Mesodermal cell (in vitro differentiated cells): ENCODE measurements at regions not wholly inside any gene's neighbourhood (a gene's known extent, or its start where the extent isn't known, plus 50 kb on each side); places are given as distances from the start of the nearest gene placed in this dataset.

ENCODE experiments used
- H3K27ac ChIP-seq: 2 replicates; pipeline ENCODE4 v1.7.0; 2013; ENCODE audit warnings: mild to moderate bottlenecking, low read depth, low read length, moderate library complexity; ENCODE audit not compliant: severe bottlenecking
- H3K36me3 ChIP-seq: 2 replicates; pipeline ENCODE4 v1.7.1; 2013; ENCODE audit warnings: mild to moderate bottlenecking, low read length, moderate library complexity; ENCODE audit not compliant: control insufficient read depth, insufficient read depth
- H3K4me1 ChIP-seq: one replicate; pipeline ENCODE4 v1.7.1; 2013; ENCODE audit warnings: mild to moderate bottlenecking, low read length; ENCODE audit not compliant: insufficient read depth, control insufficient read depth, poor library complexity, severe bottlenecking
- H3K4me3 ChIP-seq: 2 replicates; pipeline ENCODE4 v1.7.0; 2013; ENCODE audit warnings: low read length, control low read depth, mild to moderate bottlenecking; ENCODE audit not compliant: insufficient read depth, poor library complexity, severe bottlenecking; ENCODE audit errors: extremely low read depth
- H3K9me3 ChIP-seq: 2 replicates; pipeline ENCODE4 v1.7.1; 2013; ENCODE audit warnings: mild to moderate bottlenecking, low read length, moderate library complexity; ENCODE audit not compliant: control insufficient read depth
- whole genome bisulfite sequencing, 2 experiments: methylation state at CpG; one replicate each; pipeline ENCODE4 v1.1.5; 2013; ENCODE audit warnings: missing lambda C conversion rate in 2 of 2; ENCODE audit not compliant: insufficient coverage in 2 of 2; 5-methylcytosine and 5-hydroxymethylcytosine counted together

DNA sequence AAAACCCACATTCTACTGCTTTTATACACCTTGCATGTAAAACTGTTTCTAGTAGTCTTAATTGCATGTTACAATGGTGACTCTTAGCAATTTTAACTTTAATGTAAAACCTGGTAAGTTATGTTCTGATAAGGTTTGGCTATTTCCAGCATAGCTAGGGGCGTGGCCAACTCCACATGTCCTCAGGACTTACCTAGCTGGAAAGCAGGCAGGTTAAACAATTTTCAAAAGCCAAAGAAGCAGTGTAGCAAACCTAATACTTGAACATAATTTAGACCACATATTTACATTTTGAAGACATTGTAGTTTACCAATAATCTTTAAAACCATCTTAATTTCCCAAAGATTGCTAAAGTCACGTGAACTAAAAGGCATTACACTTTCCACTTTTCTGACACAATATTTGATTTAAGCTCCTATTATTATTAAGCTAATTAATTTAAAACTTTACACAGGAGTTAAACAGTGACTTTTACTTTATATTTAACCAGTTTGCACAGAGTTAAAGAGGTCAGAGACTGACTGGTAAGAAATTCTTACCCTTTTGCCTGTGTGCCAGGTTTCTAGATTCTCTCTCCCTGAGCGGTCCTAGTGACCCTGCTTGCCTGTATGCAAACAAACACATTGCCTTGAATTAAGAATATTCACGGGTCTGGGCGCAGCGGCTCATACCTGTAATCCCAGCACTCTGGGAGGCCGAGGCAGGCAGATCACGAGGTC, 88.2 kb downstream of the GLUD2 start:
- Histone ChIP-seq H3K27ac (no peak overlapping the region), H3K4me3 (no peak overlapping the region), H3K9me3 (no peaks in the 10 kb centered on the region), H3K4me1 (no peaks in the 10 kb centered on the region), H3K36me3 (no peaks in the 10 kb centered on the region)
- 81% methylated on average over 6 of the region's 8 CpGs; no CpG with 5 or more reads in 1 of the 2 experiments for WGBS, 2 experiments

DNA sequence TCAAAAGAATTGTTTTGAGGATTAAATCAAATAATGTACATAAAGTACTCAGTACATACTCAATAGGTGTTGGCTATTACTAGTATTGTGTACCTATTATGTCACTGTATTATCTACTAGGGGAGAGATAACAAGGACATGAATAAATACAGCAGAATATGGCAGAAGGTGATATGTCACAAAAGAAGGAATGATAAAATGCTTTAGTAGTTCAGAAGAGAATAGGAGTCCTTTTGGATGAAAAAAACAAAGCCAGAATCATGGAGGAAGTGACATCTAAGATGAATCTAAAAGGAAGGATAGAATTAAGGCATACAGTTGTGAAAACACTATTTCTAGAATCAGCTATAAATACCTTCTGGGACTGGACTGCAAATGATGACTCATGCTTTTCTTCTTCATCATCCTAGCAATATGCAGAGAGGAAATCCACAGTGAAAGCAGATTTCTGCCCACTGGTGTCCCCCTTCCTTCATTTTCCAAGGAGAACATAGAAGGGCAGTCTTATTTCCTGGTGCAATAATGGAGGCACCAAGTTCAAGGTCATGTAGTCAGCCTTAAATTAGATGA, 98.7 kb downstream of the GLUD2 start:
- no peaks in the 10 kb centered on the region for H3K9me3 ChIP-seq
- no peak overlapping the region for H3K27ac ChIP-seq
- no peaks in the 10 kb centered on the region for H3K4me1 ChIP-seq
- no peak overlapping the region for H3K4me3 ChIP-seq
- H3K36me3 ChIP-seq = no peaks in the 10 kb centered on the region

GRCh38 chrX:121150217-121150616, 102.8 kb downstream of the GLUD2 start:
- Histone ChIP-seq H3K36me3 (no peaks in the 10 kb centered on the region), H3K4me1 (no peaks in the 10 kb centered on the region), H3K4me3 (no peak overlapping the region), H3K9me3 (no peaks in the 10 kb centered on the region), H3K27ac (no peak overlapping the region)
- no CpG with 5 or more reads among the region's 1 CpG for WGBS, 2 experiments

DNA sequence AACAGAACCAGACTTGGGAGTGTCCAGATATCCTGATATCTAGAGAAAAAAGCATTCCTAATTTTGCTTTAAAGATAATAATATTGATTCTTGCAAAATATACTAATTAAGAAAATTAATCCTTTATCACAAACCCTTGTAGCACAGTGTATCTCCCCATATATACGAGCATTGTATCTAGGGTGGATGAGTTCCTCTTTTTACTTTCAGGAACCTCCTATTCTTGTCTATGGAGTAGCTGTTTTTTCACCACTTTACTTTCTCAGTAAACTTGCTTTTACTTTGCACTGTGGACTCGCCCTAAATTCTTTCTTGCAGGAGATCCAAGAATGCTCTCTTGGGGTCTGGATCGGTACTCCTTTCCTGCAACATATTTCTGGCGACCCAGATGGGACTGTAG, 103.9 kb downstream of the GLUD2 start:
- Histone ChIP-seq H3K27ac (no peak overlapping the region), H3K9me3 (no peaks in the 10 kb centered on the region), H3K4me3 (no peak overlapping the region), H3K36me3 (no peaks in the 10 kb centered on the region), H3K4me1 (no peaks in the 10 kb centered on the region)
- 60 to 80% methylated on average over 1 of the region's 4 CpGs for WGBS, 2 experiments

DNA sequence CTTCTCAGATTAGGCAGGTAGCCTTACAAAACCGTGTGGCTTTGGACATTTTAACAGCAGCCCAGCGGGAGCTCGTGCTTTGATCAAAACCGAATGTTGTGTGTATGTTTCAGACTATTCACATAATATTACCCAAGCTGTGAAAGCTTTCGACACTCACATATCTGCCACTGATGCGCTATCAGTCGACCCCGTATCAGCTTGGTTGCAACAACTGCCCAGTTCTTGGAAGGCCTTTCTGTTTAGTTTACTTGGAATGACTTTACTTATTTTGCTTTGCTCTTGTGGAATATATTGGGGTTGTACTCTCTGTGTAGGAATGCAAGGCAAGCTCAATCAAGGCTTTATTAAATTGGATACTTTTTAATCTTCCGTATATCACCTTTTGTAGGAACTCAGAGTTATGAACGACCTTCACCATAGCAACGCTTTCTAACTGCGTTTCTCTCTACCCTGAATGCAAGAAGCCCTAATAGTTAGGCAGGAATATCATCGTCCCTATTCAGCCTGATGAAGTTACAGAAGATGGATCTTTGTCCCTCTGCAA, 107.5 kb downstream of the GLUD2 start:
- no peak overlapping the region for H3K27ac ChIP-seq
- whole genome bisulfite sequencing, 2 experiments = 100% methylated on average over 1 of the region's 13 CpGs; no CpG with 5 or more reads in 1 of the 2 experiments
- H3K9me3 ChIP-seq = no peaks in the 10 kb centered on the region
- H3K36me3 ChIP-seq = no peaks in the 10 kb centered on the region
- no peaks in the 10 kb centered on the region for H3K4me1 ChIP-seq
- no peak overlapping the region for H3K4me3 ChIP-seq

DNA sequence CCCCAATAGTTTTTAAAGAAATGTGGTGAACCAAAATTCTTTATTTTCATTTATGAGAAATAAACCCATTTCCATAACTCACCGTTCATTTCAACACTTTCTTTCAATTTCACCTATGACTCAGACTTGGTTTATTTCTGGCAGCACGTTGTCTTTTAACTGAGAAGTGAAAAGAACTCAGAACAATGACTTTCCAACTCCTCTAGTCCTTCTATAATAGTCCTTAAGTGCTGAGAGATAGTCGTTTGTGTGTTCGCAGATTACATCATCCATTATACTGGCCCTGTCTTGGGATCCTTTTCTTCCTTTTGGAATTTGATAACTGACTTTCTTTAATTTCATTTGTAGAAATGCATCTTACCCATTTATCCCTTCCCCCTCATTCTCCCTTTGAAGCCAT, 113.6 kb downstream of the GLUD2 start:
- Histone ChIP-seq H3K4me1 (peaks cover 3% of the 10 kb centered on the region), H3K9me3 (no peaks in the 10 kb centered on the region), H3K27ac (no peak overlapping the region), H3K36me3 (no peaks in the 10 kb centered on the region), H3K4me3 (no peak overlapping the region)
- no CpG with 5 or more reads among the region's 4 CpGs for WGBS, 2 experiments

GRCh38 chrX:121161501-121161933, 114.1 kb downstream of the GLUD2 start:
- no peaks in the 10 kb centered on the region for H3K9me3 ChIP-seq
- no peaks in the 10 kb centered on the region for H3K36me3 ChIP-seq
- WGBS, 2 experiments = 0 to 21% methylated on average over 1 to 2 of the region's 4 CpGs
- no peak overlapping the region for H3K4me3 ChIP-seq
- H3K27ac ChIP-seq = no peak overlapping the region
- H3K4me1 ChIP-seq = peaks cover 3% of the 10 kb centered on the region

DNA sequence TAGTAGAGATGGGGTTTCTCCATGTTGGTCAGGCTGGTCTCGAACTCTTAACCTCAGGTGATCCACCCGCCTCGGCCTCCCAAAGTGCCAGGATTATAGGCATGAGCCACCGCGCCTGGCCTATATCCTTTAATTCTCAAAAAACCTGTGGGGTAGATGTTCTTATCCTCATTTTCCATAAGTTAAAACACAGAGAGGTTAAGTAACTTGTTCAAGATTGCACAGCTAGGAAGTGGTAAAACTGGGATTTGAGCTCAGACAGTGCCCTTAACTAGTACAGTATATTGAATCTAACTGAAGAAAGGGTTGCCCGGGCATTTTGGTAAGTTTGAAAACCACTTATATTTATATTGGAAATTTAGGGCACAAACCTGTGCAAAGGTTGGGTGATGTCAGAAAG, 116.0 kb downstream of the GLUD2 start:
- no CpG with 5 or more reads among the region's 6 CpGs for WGBS, 2 experiments
- Histone ChIP-seq H3K4me1 (peaks cover 3% of the 10 kb centered on the region), H3K27ac (no peak overlapping the region), H3K9me3 (no peaks in the 10 kb centered on the region), H3K36me3 (no peaks in the 10 kb centered on the region), H3K4me3 (no peak overlapping the region)

GRCh38 chrX:121165930-121166359, 118.5 kb downstream of the GLUD2 start:
- Histone ChIP-seq H3K4me1 (peaks cover 3% of the 10 kb centered on the region), H3K36me3 (no peaks in the 10 kb centered on the region), H3K4me3 (no peak overlapping the region), H3K9me3 (no peaks in the 10 kb centered on the region), H3K27ac (no peak overlapping the region)
- no CpG with 5 or more reads among the region's 2 CpGs for WGBS, 2 experiments

- Histone ChIP-seq H3K27ac (no peak overlapping the region), H3K9me3 (no peaks in the 10 kb centered on the region), H3K4me3 (no peak overlapping the region), H3K4me1 (no peaks in the 10 kb centered on the region), H3K36me3 (no peaks in the 10 kb centered on the region)
- no CpG with 5 or more reads among the region's 2 CpGs for WGBS, 2 experiments
Measured at GRCh38 chrX:121169099-121170035, 122.0 kb downstream of the GLUD2 start.
